H9 (cell line): ENCODE measurements at regions not wholly inside any gene's neighbourhood (a gene's known extent, or its start where the extent isn't known, plus 50 kb on each side); places are given as distances from the start of the nearest gene placed in this dataset.

ENCODE experiments used
- DNase-seq: peaks from one replicate; pipeline ENCODE4 v3.0.0-alpha.2; 2017
- H2AFZ ChIP-seq: one replicate; pipeline ENCODE4 v1.6.1; 2013; ENCODE audit warnings: mild to moderate bottlenecking, low read length, control low read depth, moderate library complexity
- H2AK5ac ChIP-seq: 2 replicates; pipeline ENCODE4 v1.6.1; 2013; ENCODE audit warnings: low read length, control low read depth, mixed read lengths; ENCODE audit not compliant: insufficient read length
- H2BK120ac ChIP-seq: one replicate; pipeline ENCODE4 v1.6.1; 2013; ENCODE audit warnings: low read depth, mild to moderate bottlenecking, low read length, control low read depth, inconsistent platforms; ENCODE audit not compliant: poor library complexity, severe bottlenecking
- H2BK12ac ChIP-seq: 2 replicates; pipeline ENCODE4 v1.6.1; 2013; ENCODE audit warnings: low read length, control low read depth, mixed read lengths, low read depth; ENCODE audit not compliant: insufficient read length
- H2BK15ac ChIP-seq: 2 replicates; pipeline ENCODE4 v1.6.1; 2013; ENCODE audit warnings: low read depth, low read length, control low read depth
- H2BK20ac ChIP-seq: one replicate; pipeline ENCODE4 v1.6.1; 2013; ENCODE audit warnings: low read depth, mild to moderate bottlenecking, low read length, control low read depth, inconsistent platforms; ENCODE audit not compliant: poor library complexity, severe bottlenecking
- H2BK5ac ChIP-seq: 2 replicates; pipeline ENCODE4 v1.6.1; 2013; ENCODE audit warnings: low read length, control low read depth, mixed read lengths; ENCODE audit not compliant: insufficient read length
- H3K14ac ChIP-seq: 2 replicates; pipeline ENCODE4 v1.6.1; 2013; ENCODE audit warnings: low read length, control low read depth; ENCODE audit not compliant: insufficient read depth
- H3K18ac ChIP-seq: 2 replicates; pipeline ENCODE4 v1.6.1; 2013; ENCODE audit warnings: low read depth, mild to moderate bottlenecking, mixed read lengths, low read length, control low read depth; ENCODE audit not compliant: insufficient read length
- H3K23ac ChIP-seq: 2 replicates; pipeline ENCODE4 v1.6.1; 2013; ENCODE audit warnings: low read length, control low read depth, mixed read lengths, low read depth; ENCODE audit not compliant: insufficient read length
- H3K23me2 ChIP-seq: 2 replicates; pipeline ENCODE4 v1.6.1; 2013; ENCODE audit warnings: low read depth, mild to moderate bottlenecking, mixed read lengths, low read length, control low read depth; ENCODE audit not compliant: insufficient read length, poor library complexity, severe bottlenecking
- H3K27ac ChIP-seq: 2 replicates; pipeline ENCODE4 v1.5.1; 2013; ENCODE audit warnings: low read length, control low read depth, mixed read lengths, low read depth; ENCODE audit not compliant: insufficient read length
- H3K27me3 ChIP-seq: 2 replicates; pipeline ENCODE4 v1.6.1; 2013; ENCODE audit warnings: low read length, control low read depth, inconsistent platforms; ENCODE audit not compliant: insufficient read depth
- H3K4ac ChIP-seq: 2 replicates; pipeline ENCODE4 v1.6.1; 2013; ENCODE audit warnings: low read depth, mild to moderate bottlenecking, control low read depth, inconsistent platforms, low read length, moderate library complexity
- H3K4me1 ChIP-seq: 2 replicates; pipeline ENCODE4 v1.6.1; 2013; ENCODE audit warnings: low read length, control low read depth, inconsistent platforms; ENCODE audit not compliant: insufficient read depth
- H3K4me2 ChIP-seq: 2 replicates; pipeline ENCODE4 v1.6.1; 2013; ENCODE audit warnings: low read length, control low read depth, mixed read lengths; ENCODE audit not compliant: insufficient read length, insufficient read depth
- H3K56ac ChIP-seq: 2 replicates; pipeline ENCODE4 v1.6.1; 2013; ENCODE audit warnings: low read depth, mild to moderate bottlenecking, mixed read lengths, low read length, control low read depth; ENCODE audit not compliant: insufficient read length
- H3K79me1 ChIP-seq: 2 replicates; pipeline ENCODE4 v1.6.1; 2013; ENCODE audit warnings: low read depth, mild to moderate bottlenecking, moderate library complexity, low read length, control low read depth, inconsistent platforms; ENCODE audit not compliant: insufficient read depth, poor library complexity, severe bottlenecking
- H3K79me2 ChIP-seq: 2 replicates; pipeline ENCODE4 v1.6.1; 2013; ENCODE audit warnings: low read length, control low read depth, inconsistent platforms; ENCODE audit not compliant: insufficient read depth
- H3K9ac ChIP-seq: 2 replicates; pipeline ENCODE4 v1.6.1; 2013; ENCODE audit warnings: low read length, control low read depth, mixed read lengths; ENCODE audit not compliant: insufficient read length; ENCODE audit errors: extremely low read depth
- H3K9me3 ChIP-seq: one replicate; pipeline ENCODE4 v1.6.1; 2013; ENCODE audit warnings: low read depth, low read length, inconsistent platforms; ENCODE audit not compliant: control insufficient read depth
- H3T11ph ChIP-seq: one replicate; pipeline ENCODE4 v1.6.1; 2013; ENCODE audit warnings: mild to moderate bottlenecking, low read length, control low read depth, inconsistent platforms
- H4K20me1 ChIP-seq: one replicate; pipeline ENCODE4 v1.6.1; 2013; ENCODE audit not compliant: control insufficient read depth, insufficient read length, insufficient read depth
- H4K5ac ChIP-seq: 2 replicates; pipeline ENCODE4 v1.6.1; 2013; ENCODE audit warnings: low read depth, mild to moderate bottlenecking, mixed read lengths, low read length, control low read depth; ENCODE audit not compliant: insufficient read length
- H4K8ac ChIP-seq: replicated peaks from 2 replicates; pipeline ENCODE4 v1.6.1; 2013; ENCODE audit warnings: low read length, control low read depth, mixed read lengths, low read depth; ENCODE audit not compliant: insufficient read length
- H4K91ac ChIP-seq: 2 replicates; pipeline ENCODE4 v1.6.1; 2013; ENCODE audit warnings: low read depth, mild to moderate bottlenecking, moderate library complexity, mixed read lengths, low read length, control low read depth; ENCODE audit not compliant: insufficient read length
- H3K27ac Mint-ChIP-seq, 3 experiments: 2 replicates in 2 of 3; 3 replicates in 1 of 3; pipeline ENCODE4 v1.8.0; 2020 to 2021; ENCODE audit warnings: mixed read lengths in 3 of 3, mild to moderate bottlenecking in 1 of 3, moderate library complexity in 1 of 3
- H3K27me3 Mint-ChIP-seq: 2 replicates; pipeline ENCODE4 v1.8.0; 2021; ENCODE audit warnings: low read depth, mild to moderate bottlenecking, moderate library complexity, mixed read lengths
- H3K36me3 Mint-ChIP-seq, 3 experiments: 2 replicates in 2 of 3; 3 replicates in 1 of 3; pipeline ENCODE4 v1.8.0; 2020 to 2021; ENCODE audit warnings: low read depth in 3 of 3, mixed read lengths in 3 of 3; ENCODE audit not compliant: insufficient read depth in 1 of 3
- H3K4me1 Mint-ChIP-seq, 2 experiments: 2 replicates each; pipeline ENCODE4 v1.8.0; 2020; ENCODE audit warnings: mixed read lengths in 2 of 2
- H3K4me3 Mint-ChIP-seq, 2 experiments: 2 replicates in 1 of 2; 3 replicates in 1 of 2; pipeline ENCODE4 v1.8.0; 2020 to 2021; ENCODE audit warnings: mild to moderate bottlenecking in 2 of 2, mixed read lengths in 2 of 2, moderate library complexity in 1 of 2
- H3K9me3 Mint-ChIP-seq, 2 experiments: 2 replicates in 1 of 2; 3 replicates in 1 of 2; pipeline ENCODE4 v1.8.0; 2020; ENCODE audit warnings: mild to moderate bottlenecking in 2 of 2, mixed read lengths in 2 of 2, moderate library complexity in 1 of 2
- WGBS: extraction: QIAGEN DNeasy Blood & Tissue Kit; methylation state at CpG from one replicate; pipeline ENCODE4 v1.1.7; 2013; ENCODE audit warnings: missing lambda C conversion rate, low lambda C conversion rate, mixed read lengths; ENCODE audit not compliant: insufficient read length; ENCODE audit errors: extremely low coverage; 5-methylcytosine and 5-hydroxymethylcytosine counted together
- TF ChIP-seq, protein P1 (sequence below): fragments of 200-600 bp; sonication (generic); conservative IDR thresholded peaks from 3 replicates; pipeline ENCODE4 v1.8.0; 2021; ENCODE audit warnings: antibody characterized with exemption, mild to moderate bottlenecking

DNA sequence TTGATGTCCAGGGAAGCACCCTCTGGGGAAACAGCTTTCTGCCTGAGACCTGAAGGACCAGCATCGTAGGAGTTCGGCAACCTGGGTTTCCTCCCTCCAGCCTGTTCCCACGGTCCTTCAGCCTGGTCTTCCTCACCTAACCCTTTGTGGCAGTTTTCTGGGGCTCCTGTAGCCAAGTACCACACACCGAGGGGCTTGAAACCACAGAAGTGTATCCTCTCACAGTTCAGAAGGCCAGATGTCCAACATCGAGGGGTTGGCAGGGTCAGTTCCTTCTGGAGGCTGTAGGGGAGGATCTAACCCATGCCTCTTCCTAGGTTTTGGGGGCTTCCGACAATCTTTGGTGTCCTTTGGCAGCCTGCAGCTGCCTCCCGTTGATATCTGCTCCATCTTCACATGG, 381.0 kb upstream of the TNRC6C start:
- Histone ChIP-seq H4K91ac (no peak overlapping the region), H3T11ph (no peak overlapping the region), H3K79me1 (no peaks in the 10 kb centered on the region), H3K56ac (no peak overlapping the region), H3K23me2 (no peaks in the 10 kb centered on the region), H3K23ac (no peak overlapping the region), H2BK15ac (no peak overlapping the region), H2BK20ac (no peak overlapping the region), H3K9ac (no peak overlapping the region), H4K20me1 (no peaks in the 10 kb centered on the region), H3K18ac (no peak overlapping the region), H3K27me3 (no peaks in the 10 kb centered on the region; the same call in 1 of the 2 replicates), H2BK12ac (no peak overlapping the region), H3K27ac (no peak overlapping the region), H4K5ac (no peak overlapping the region), H3K14ac (no peak overlapping the region), H2BK5ac (no peak overlapping the region), H2AFZ (no peak overlapping the region), H3K4me1 (no peaks in the 10 kb centered on the region), H3K4me2 (no peak overlapping the region), H2BK120ac (no peak overlapping the region), H3K79me2 (no peaks in the 10 kb centered on the region), H4K8ac (no peak overlapping the region), H2AK5ac (no peak overlapping the region), H3K9me3 (no peaks in the 10 kb centered on the region), H3K4ac (no peak overlapping the region)
- peaks cover under 1 to 2% of the 10 kb centered on the region in 2 experiments; a peak in 2 of 4 replicates for H3K4me1 Mint-ChIP-seq
- H3K36me3 Mint-ChIP-seq: no peaks in the 10 kb centered on the region
- no peak overlapping the region for H3K4me3 Mint-ChIP-seq
- H3K27me3 Mint-ChIP-seq: peaks cover 25% of the 10 kb centered on the region
- no peak for DNase-seq
- H3K27ac Mint-ChIP-seq: no peak overlapping the region
- TF ChIP-seq, protein P1, sequence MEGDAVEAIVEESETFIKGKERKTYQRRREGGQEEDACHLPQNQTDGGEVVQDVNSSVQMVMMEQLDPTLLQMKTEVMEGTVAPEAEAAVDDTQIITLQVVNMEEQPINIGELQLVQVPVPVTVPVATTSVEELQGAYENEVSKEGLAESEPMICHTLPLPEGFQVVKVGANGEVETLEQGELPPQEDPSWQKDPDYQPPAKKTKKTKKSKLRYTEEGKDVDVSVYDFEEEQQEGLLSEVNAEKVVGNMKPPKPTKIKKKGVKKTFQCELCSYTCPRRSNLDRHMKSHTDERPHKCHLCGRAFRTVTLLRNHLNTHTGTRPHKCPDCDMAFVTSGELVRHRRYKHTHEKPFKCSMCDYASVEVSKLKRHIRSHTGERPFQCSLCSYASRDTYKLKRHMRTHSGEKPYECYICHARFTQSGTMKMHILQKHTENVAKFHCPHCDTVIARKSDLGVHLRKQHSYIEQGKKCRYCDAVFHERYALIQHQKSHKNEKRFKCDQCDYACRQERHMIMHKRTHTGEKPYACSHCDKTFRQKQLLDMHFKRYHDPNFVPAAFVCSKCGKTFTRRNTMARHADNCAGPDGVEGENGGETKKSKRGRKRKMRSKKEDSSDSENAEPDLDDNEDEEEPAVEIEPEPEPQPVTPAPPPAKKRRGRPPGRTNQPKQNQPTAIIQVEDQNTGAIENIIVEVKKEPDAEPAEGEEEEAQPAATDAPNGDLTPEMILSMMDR: no peak
- no peaks in the 10 kb centered on the region for H3K9me3 Mint-ChIP-seq
- no CpG with 5 or more reads among the region's 7 CpGs for WGBS
